ENCODE measurements at regions not wholly inside any gene's neighbourhood (a gene's known extent, or its start where the extent isn't known, plus 50 kb on each side); places are given as distances from the start of the nearest gene placed in this dataset.

DNA sequence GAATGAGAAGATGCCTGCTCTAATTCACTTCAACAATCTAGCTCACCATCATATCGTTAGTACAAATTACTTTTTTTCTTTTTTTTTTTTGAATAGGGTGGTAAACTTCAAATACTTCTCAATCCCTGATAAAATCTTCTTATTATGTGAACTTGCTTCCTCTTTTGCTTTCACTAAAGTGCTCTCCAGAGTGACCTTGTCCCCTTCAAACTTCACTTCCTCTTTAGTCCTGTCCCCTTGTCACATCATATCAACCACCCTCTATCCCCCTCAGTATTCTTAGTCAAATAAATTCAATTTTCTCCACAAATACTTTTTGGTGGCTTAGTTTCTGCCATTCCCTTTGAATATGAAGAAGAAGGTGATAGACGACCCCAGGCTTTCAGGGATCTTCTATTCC, 124.9 kb upstream of the PLXNA2 start:
- TF ChIP-seq EP300 (IDR thresholded peaks at IDR 0.05; ENCODE audit: borderline replicate concordance) (no peak), CEBPB (IDR thresholded peaks at IDR 0.05) (no peak)

Measured in Ishikawa (cell line).